Uterus (tissue), 2 donors: ENCODE measurements at regions not wholly inside any gene's neighbourhood (a gene's known extent, or its start where the extent isn't known, plus 50 kb on each side); places are given as distances from the start of the nearest gene placed in this dataset.

Experiments
- POLR2A ChIP-seq, 2 donors: fragments of 450-650 bp; IDR thresholded peaks; one replicate each; pipeline ENCODE4 v1.6.1; 2016; ENCODE audit warnings: antibody characterized with exemption in 2 of 2, mild to moderate bottlenecking in 1 of 2, moderate library complexity in 1 of 2
- TF ChIP-seq, protein P1 (sequence below), 4 experiments: fragments of 200-600 bp in 2 of 4; fragments of 450-650 bp in 2 of 4; sonication (generic) in 2 of 4; IDR thresholded peaks; one replicate each; pipeline ENCODE4 v1.5.1; 2016 to 2019; ENCODE audit warnings: antibody characterized with exemption in 4 of 4, mild to moderate bottlenecking in 2 of 4, moderate library complexity in 1 of 4

- no peak for TF ChIP-seq POLR2A (IDR thresholded peaks at IDR 0.05)
- TF ChIP-seq, protein P1, sequence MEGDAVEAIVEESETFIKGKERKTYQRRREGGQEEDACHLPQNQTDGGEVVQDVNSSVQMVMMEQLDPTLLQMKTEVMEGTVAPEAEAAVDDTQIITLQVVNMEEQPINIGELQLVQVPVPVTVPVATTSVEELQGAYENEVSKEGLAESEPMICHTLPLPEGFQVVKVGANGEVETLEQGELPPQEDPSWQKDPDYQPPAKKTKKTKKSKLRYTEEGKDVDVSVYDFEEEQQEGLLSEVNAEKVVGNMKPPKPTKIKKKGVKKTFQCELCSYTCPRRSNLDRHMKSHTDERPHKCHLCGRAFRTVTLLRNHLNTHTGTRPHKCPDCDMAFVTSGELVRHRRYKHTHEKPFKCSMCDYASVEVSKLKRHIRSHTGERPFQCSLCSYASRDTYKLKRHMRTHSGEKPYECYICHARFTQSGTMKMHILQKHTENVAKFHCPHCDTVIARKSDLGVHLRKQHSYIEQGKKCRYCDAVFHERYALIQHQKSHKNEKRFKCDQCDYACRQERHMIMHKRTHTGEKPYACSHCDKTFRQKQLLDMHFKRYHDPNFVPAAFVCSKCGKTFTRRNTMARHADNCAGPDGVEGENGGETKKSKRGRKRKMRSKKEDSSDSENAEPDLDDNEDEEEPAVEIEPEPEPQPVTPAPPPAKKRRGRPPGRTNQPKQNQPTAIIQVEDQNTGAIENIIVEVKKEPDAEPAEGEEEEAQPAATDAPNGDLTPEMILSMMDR (IDR thresholded peaks at IDR 0.05), result no peak
These were observed 226.3 kb upstream of the ADGRL2 start for GRCh38 chr1:81574408-81574807.
